ENCODE measurements at regions not wholly inside any gene's neighbourhood (a gene's known extent, or its start where the extent isn't known, plus 50 kb on each side); places are given as distances from the start of the nearest gene placed in this dataset.

DNA sequence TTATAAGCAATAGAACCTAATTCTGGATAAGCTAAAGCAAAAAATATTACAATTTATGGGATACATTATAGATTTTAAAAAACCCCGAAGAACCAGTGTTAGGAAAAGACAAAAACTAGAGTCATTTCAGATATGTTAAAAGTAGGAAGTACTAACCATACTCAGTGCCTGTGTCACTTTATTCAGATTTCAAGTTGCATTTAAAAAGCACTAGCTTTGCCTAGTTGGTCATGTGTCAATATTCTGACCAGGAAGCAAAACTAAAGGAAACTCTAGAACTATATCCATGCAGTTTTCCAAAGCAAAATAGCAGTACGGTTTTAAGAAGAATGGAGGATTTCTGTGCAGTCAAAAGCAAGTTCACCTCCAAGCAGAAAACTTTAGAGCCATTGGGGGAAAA lies 88.4 kb downstream of the RAP2B start:
- TF ChIP-seq, protein P1, sequence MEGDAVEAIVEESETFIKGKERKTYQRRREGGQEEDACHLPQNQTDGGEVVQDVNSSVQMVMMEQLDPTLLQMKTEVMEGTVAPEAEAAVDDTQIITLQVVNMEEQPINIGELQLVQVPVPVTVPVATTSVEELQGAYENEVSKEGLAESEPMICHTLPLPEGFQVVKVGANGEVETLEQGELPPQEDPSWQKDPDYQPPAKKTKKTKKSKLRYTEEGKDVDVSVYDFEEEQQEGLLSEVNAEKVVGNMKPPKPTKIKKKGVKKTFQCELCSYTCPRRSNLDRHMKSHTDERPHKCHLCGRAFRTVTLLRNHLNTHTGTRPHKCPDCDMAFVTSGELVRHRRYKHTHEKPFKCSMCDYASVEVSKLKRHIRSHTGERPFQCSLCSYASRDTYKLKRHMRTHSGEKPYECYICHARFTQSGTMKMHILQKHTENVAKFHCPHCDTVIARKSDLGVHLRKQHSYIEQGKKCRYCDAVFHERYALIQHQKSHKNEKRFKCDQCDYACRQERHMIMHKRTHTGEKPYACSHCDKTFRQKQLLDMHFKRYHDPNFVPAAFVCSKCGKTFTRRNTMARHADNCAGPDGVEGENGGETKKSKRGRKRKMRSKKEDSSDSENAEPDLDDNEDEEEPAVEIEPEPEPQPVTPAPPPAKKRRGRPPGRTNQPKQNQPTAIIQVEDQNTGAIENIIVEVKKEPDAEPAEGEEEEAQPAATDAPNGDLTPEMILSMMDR (IDR thresholded peaks at IDR 0.05; ENCODE audit: poor library complexity), result no peak
- no peak for TF ChIP-seq EZH2phosphoT487 (IDR thresholded peaks at IDR 0.05; ENCODE audit: low read depth, severe bottlenecking, unreplicated experiment)
